ENCODE measurements at regions not wholly inside any gene's neighbourhood (a gene's known extent, or its start where the extent isn't known, plus 50 kb on each side); places are given as distances from the start of the nearest gene placed in this dataset.

GRCh38 chr15:46117071-46117470 is 482.2 kb downstream of the SQOR start:
- DNase-seq (no peak), ATAC-seq (no peak)
- no peaks in the 10 kb centered on the region for H3K27me3 Mint-ChIP-seq
- Histone ChIP-seq H3K36me3 (ENCODE audit: control insufficient read depth in 2 of 3, insufficient read depth in 3 of 3, low read length in 3 of 3) (no peaks in the 10 kb centered on the region), H3K27ac (ENCODE audit: low read depth, low read length) (no peak overlapping the region), H3K27me3 (ENCODE audit: control insufficient read depth in 2 of 2, insufficient read depth in 2 of 2, low read length in 2 of 2) (no peaks in the 10 kb centered on the region), H3K4me1 (ENCODE audit: control insufficient read depth in 2 of 2, insufficient read depth in 2 of 2, low read length in 2 of 2) (no peaks in the 10 kb centered on the region), H3K4me3 (ENCODE audit: low read length) (no peak overlapping the region), H3K9me3 (ENCODE audit: control insufficient read depth in 2 of 3, low read length in 3 of 3) (no peaks in the 10 kb centered on the region)
- H3K36me3 Mint-ChIP-seq: no peaks in the 10 kb centered on the region
- peaks cover 0 to 7% (median 0%) of the 10 kb centered on the region in 11 donors for H3K9me3 Mint-ChIP-seq
- no peak overlapping the region for H3K27ac Mint-ChIP-seq
- intact Hi-C loops (cut with micrococcal nuclease): no loop called here
- H3K4me3 Mint-ChIP-seq: no peak overlapping the region
- ChIA-PET POLR2A (no interaction called here), CTCF (no interaction called here)
- no peaks in the 10 kb centered on the region for H3K4me1 Mint-ChIP-seq

GRCh38 chr15:46120713-46121112 is 485.9 kb downstream of the SQOR start:
- DNase-seq: no peak
- H3K36me3 ChIP-seq (ENCODE audit: control insufficient read depth in 2 of 3, insufficient read depth in 3 of 3, low read length in 3 of 3): no peaks in the 10 kb centered on the region
- CTCF ChIA-PET: no interaction called here
- H3K4me3 ChIP-seq (ENCODE audit: low read length): no peak overlapping the region
- no peaks in the 10 kb centered on the region for H3K4me1 ChIP-seq (ENCODE audit: control insufficient read depth in 2 of 2, insufficient read depth in 2 of 2, low read length in 2 of 2)
- H3K27ac ChIP-seq (ENCODE audit: low read depth, low read length): no peak overlapping the region
- H3K27me3 ChIP-seq (ENCODE audit: control insufficient read depth in 2 of 2, insufficient read depth in 2 of 2, low read length in 2 of 2): no peaks in the 10 kb centered on the region
- Mint-ChIP-seq H3K36me3 (no peaks in the 10 kb centered on the region), H3K4me3 (no peak overlapping the region), H3K27ac (no peak overlapping the region), H3K9me3 (peaks cover 0 to 37% (median 12%) of the 10 kb centered on the region in 11 donors), H3K4me1 (no peaks in the 10 kb centered on the region), H3K27me3 (no peaks in the 10 kb centered on the region)
- POLR2A ChIA-PET: no interaction called here
- intact Hi-C loops (cut with micrococcal nuclease): no loop called here
- ATAC-seq: no peak
- H3K9me3 ChIP-seq (ENCODE audit: control insufficient read depth in 2 of 3, low read length in 3 of 3): no peaks in the 10 kb centered on the region

GRCh38 chr15:46121441-46121840 is 486.6 kb downstream of the SQOR start:
- Histone ChIP-seq H3K9me3 (ENCODE audit: control insufficient read depth in 2 of 3, low read length in 3 of 3) (no peaks in the 10 kb centered on the region), H3K27ac (ENCODE audit: low read depth, low read length) (no peak overlapping the region), H3K27me3 (ENCODE audit: control insufficient read depth in 2 of 2, insufficient read depth in 2 of 2, low read length in 2 of 2) (no peaks in the 10 kb centered on the region), H3K36me3 (ENCODE audit: control insufficient read depth in 2 of 3, insufficient read depth in 3 of 3, low read length in 3 of 3) (no peaks in the 10 kb centered on the region), H3K4me3 (ENCODE audit: low read length) (no peak overlapping the region), H3K4me1 (ENCODE audit: control insufficient read depth in 2 of 2, insufficient read depth in 2 of 2, low read length in 2 of 2) (no peaks in the 10 kb centered on the region)
- POLR2A ChIA-PET: no interaction called here
- Mint-ChIP-seq H3K27ac (no peak overlapping the region), H3K36me3 (no peaks in the 10 kb centered on the region), H3K4me3 (no peak overlapping the region), H3K27me3 (no peaks in the 10 kb centered on the region), H3K4me1 (no peaks in the 10 kb centered on the region), H3K9me3 (peaks cover 0 to 39% (median 12%) of the 10 kb centered on the region in 11 donors)
- no peak for ATAC-seq
- no peak for DNase-seq
- intact Hi-C loops (cut with micrococcal nuclease): no loop called here
- CTCF ChIA-PET: no interaction called here

GRCh38 chr15:46126581-46126980 is 491.8 kb downstream of the SQOR start:
- no peaks in the 10 kb centered on the region for H3K27me3 Mint-ChIP-seq
- no peaks in the 10 kb centered on the region for H3K4me1 Mint-ChIP-seq
- no peak overlapping the region for H3K27ac ChIP-seq (ENCODE audit: low read depth, low read length)
- no peaks in the 10 kb centered on the region for H3K36me3 ChIP-seq (ENCODE audit: control insufficient read depth in 2 of 3, insufficient read depth in 3 of 3, low read length in 3 of 3)
- H3K27me3 ChIP-seq (ENCODE audit: control insufficient read depth in 2 of 2, insufficient read depth in 2 of 2, low read length in 2 of 2): no peaks in the 10 kb centered on the region
- H3K4me3 ChIP-seq (ENCODE audit: low read length): no peak overlapping the region
- ChIA-PET POLR2A (no interaction called here), CTCF (no interaction called here)
- H3K27ac Mint-ChIP-seq: no peak overlapping the region
- H3K9me3 Mint-ChIP-seq: peaks cover 0 to 48% (median 13%) of the 10 kb centered on the region in 11 donors
- ATAC-seq (no peak), DNase-seq (no peak)
- intact Hi-C loops (cut with micrococcal nuclease): no loop called here
- H3K9me3 ChIP-seq (ENCODE audit: control insufficient read depth in 2 of 3, low read length in 3 of 3): no peaks in the 10 kb centered on the region
- H3K4me3 Mint-ChIP-seq: no peak overlapping the region
- no peaks in the 10 kb centered on the region for H3K4me1 ChIP-seq (ENCODE audit: control insufficient read depth in 2 of 2, insufficient read depth in 2 of 2, low read length in 2 of 2)
- H3K36me3 Mint-ChIP-seq: no peaks in the 10 kb centered on the region

GRCh38 chr15:46127361-46127874 is 492.6 kb downstream of the SQOR start:
- CTCF ChIA-PET: no interaction called here

GRCh38 chr15:46129145-46129544 is 494.3 kb downstream of the SQOR start:
- Mint-ChIP-seq H3K9me3 (peaks cover 4 to 36% (median 11%) of the 10 kb centered on the region in 11 donors), H3K4me3 (no peak overlapping the region), H3K27ac (no peak overlapping the region), H3K27me3 (no peaks in the 10 kb centered on the region), H3K4me1 (no peaks in the 10 kb centered on the region), H3K36me3 (no peaks in the 10 kb centered on the region)
- ChIA-PET CTCF (no interaction called here), POLR2A (no interaction called here)
- no peak overlapping the region for H3K4me3 ChIP-seq (ENCODE audit: low read length)
- ATAC-seq (no peak), DNase-seq (no peak)
- no peaks in the 10 kb centered on the region for H3K4me1 ChIP-seq (ENCODE audit: control insufficient read depth in 2 of 2, insufficient read depth in 2 of 2, low read length in 2 of 2)
- no peaks in the 10 kb centered on the region for H3K27me3 ChIP-seq (ENCODE audit: control insufficient read depth in 2 of 2, insufficient read depth in 2 of 2, low read length in 2 of 2)
- H3K27ac ChIP-seq (ENCODE audit: low read depth, low read length): no peak overlapping the region
- intact Hi-C loops (cut with micrococcal nuclease): no loop called here
- H3K36me3 ChIP-seq (ENCODE audit: control insufficient read depth in 2 of 3, insufficient read depth in 3 of 3, low read length in 3 of 3): no peaks in the 10 kb centered on the region
- peaks cover 0 to 4% (median 0%) of the 10 kb centered on the region in 3 experiments for H3K9me3 ChIP-seq (ENCODE audit: control insufficient read depth in 2 of 3, low read length in 3 of 3)

More at GRCh38 chr15:46127361-46127874, 492.6 kb downstream of the SQOR start:
- H3K36me3 Mint-ChIP-seq: no peaks in the 10 kb centered on the region
- no peak overlapping the region for H3K4me3 Mint-ChIP-seq
- ATAC-seq: no peak
- no peak for DNase-seq
- no peak overlapping the region for H3K27ac ChIP-seq (ENCODE audit: low read depth, low read length)
- peaks cover 4 to 48% (median 19%) of the 10 kb centered on the region in 11 donors for H3K9me3 Mint-ChIP-seq
- POLR2A ChIA-PET: no interaction called here
- H3K27me3 ChIP-seq (ENCODE audit: control insufficient read depth in 2 of 2, insufficient read depth in 2 of 2, low read length in 2 of 2): no peaks in the 10 kb centered on the region
- intact Hi-C loops (cut with micrococcal nuclease): no loop called here
- H3K4me1 Mint-ChIP-seq: no peaks in the 10 kb centered on the region
- peaks cover 0 to 3% (median 0%) of the 10 kb centered on the region in 3 experiments for H3K9me3 ChIP-seq (ENCODE audit: control insufficient read depth in 2 of 3, low read length in 3 of 3)
- no peaks in the 10 kb centered on the region for H3K4me1 ChIP-seq (ENCODE audit: control insufficient read depth in 2 of 2, insufficient read depth in 2 of 2, low read length in 2 of 2)
- no peak overlapping the region for H3K4me3 ChIP-seq (ENCODE audit: low read length)
- H3K27me3 Mint-ChIP-seq: no peaks in the 10 kb centered on the region
- H3K36me3 ChIP-seq (ENCODE audit: control insufficient read depth in 2 of 3, insufficient read depth in 3 of 3, low read length in 3 of 3): no peaks in the 10 kb centered on the region
- no peak overlapping the region for H3K27ac Mint-ChIP-seq

GRCh38 chr15:46131876-46132275 is 497.0 kb downstream of the SQOR start:
- Mint-ChIP-seq H3K4me1 (no peaks in the 10 kb centered on the region), H3K27ac (no peak overlapping the region), H3K9me3 (peaks cover 10 to 49% (median 16%) of the 10 kb centered on the region in 11 donors), H3K36me3 (peaks cover 0 to 4% (median 0%) of the 10 kb centered on the region in 5 donors), H3K27me3 (peaks cover 0 to 7% (median 0%) of the 10 kb centered on the region in 5 donors), H3K4me3 (no peak overlapping the region)
- no peaks in the 10 kb centered on the region for H3K4me1 ChIP-seq (ENCODE audit: control insufficient read depth in 2 of 2, insufficient read depth in 2 of 2, low read length in 2 of 2)
- POLR2A ChIA-PET: no interaction called here
- CTCF ChIA-PET: no interaction called here
- intact Hi-C loops (cut with micrococcal nuclease): no loop called here
- no peak overlapping the region for H3K4me3 ChIP-seq (ENCODE audit: low read length)
- H3K27me3 ChIP-seq (ENCODE audit: control insufficient read depth in 2 of 2, insufficient read depth in 2 of 2, low read length in 2 of 2): no peaks in the 10 kb centered on the region
- no peaks in the 10 kb centered on the region for H3K36me3 ChIP-seq (ENCODE audit: control insufficient read depth in 2 of 3, insufficient read depth in 3 of 3, low read length in 3 of 3)
- no peak overlapping the region for H3K27ac ChIP-seq (ENCODE audit: low read depth, low read length)
- peaks cover 0 to 4% (median 0%) of the 10 kb centered on the region in 3 experiments for H3K9me3 ChIP-seq (ENCODE audit: control insufficient read depth in 2 of 3, low read length in 3 of 3)
- DNase-seq: no peak
- ATAC-seq: no peak

Data from naive thymus-derived CD4-positive, alpha-beta T cell (primary cell).